ENCODE measurements at regions not wholly inside any gene's neighbourhood (a gene's known extent, or its start where the extent isn't known, plus 50 kb on each side); places are given as distances from the start of the nearest gene placed in this dataset.

- DNase-seq (ENCODE audit: low read depth in 1 of 2, low spot score in 1 of 2): no peak
- no peak for TF ChIP-seq GABPA (IDR thresholded peaks at IDR 0.05; ENCODE audit: low read depth)
- H3K4me3 ChIP-seq (replicated peaks; ENCODE audit: insufficient read depth, low read length): no peak overlapping the region
- H3K27me3 ChIP-seq (ENCODE audit: insufficient read depth, poor library complexity, severe bottlenecking): no peaks in the 10 kb centered on the region
- no peak overlapping the region for H3K27ac ChIP-seq (replicated peaks)
These were observed 303.8 kb downstream of the TMEM121 start for GRCh38 chr14:105830171-105830570.

DNA sequence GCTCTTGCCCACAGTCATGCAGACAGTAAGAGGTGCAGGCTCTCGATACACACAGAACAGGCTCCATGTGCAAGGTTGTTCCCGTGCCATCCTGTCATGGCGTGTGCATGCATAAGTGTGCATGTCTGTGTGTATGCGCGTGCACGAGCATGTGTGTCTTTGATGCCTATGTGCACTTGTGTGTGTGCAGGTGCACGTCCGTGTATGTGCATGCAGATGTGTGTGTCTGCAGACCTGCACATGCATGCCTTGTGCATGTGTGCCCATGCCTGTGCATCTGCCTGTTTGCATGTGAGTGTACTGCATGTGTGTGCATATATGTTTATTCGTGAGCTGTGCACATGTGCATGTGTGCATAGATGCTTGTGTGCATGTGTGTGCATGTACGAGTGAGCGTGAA is 309.8 kb downstream of the TMEM121 start:
- Histone ChIP-seq H3K27me3 (ENCODE audit: insufficient read depth, poor library complexity, severe bottlenecking) (no peaks in the 10 kb centered on the region), H3K4me3 (replicated peaks; ENCODE audit: insufficient read depth, low read length) (no peak overlapping the region), H3K27ac (replicated peaks) (no peak overlapping the region)
- TF ChIP-seq GABPA (IDR thresholded peaks at IDR 0.05; ENCODE audit: low read depth) (no peak), POLR2AphosphoS5 (IDR thresholded peaks at IDR 0.05; ENCODE audit: low read depth) (no peak), SPI1 (IDR thresholded peaks at IDR 0.05; ENCODE audit: borderline replicate concordance, low read depth) (no peak), REST (IDR thresholded peaks at IDR 0.05; ENCODE audit: insufficient replicate concordance, low read depth) (no peak)
- TF ChIP-seq, protein P1, sequence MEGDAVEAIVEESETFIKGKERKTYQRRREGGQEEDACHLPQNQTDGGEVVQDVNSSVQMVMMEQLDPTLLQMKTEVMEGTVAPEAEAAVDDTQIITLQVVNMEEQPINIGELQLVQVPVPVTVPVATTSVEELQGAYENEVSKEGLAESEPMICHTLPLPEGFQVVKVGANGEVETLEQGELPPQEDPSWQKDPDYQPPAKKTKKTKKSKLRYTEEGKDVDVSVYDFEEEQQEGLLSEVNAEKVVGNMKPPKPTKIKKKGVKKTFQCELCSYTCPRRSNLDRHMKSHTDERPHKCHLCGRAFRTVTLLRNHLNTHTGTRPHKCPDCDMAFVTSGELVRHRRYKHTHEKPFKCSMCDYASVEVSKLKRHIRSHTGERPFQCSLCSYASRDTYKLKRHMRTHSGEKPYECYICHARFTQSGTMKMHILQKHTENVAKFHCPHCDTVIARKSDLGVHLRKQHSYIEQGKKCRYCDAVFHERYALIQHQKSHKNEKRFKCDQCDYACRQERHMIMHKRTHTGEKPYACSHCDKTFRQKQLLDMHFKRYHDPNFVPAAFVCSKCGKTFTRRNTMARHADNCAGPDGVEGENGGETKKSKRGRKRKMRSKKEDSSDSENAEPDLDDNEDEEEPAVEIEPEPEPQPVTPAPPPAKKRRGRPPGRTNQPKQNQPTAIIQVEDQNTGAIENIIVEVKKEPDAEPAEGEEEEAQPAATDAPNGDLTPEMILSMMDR (IDR thresholded peaks at IDR 0.05; ENCODE audit: insufficient read depth, low read length): no peak
- DNase-seq (ENCODE audit: low read depth in 1 of 2, low spot score in 1 of 2): no peak

DNA sequence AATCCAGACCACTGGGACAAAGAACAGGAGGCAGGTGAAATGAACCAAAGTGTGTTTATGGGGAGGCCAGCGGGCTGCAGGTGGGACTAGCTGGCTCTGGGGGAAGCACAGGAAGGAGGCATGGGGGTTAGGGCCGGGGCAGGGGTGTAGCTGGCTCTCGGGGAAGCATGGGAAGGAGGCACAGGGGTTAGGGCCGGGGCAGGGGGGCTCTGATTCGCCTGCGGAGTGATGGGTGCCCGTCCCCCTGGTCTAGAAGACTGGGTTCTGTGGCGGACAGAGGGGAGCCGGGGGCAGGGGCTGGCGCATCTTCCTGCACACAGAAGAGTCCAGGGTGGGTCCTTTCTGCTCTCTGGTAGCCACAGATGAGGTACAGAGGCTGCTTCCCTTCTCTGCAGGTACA is 310.3 kb downstream of the TMEM121 start:
- Histone ChIP-seq H3K27me3 (ENCODE audit: insufficient read depth, poor library complexity, severe bottlenecking) (no peaks in the 10 kb centered on the region), H3K4me3 (replicated peaks; ENCODE audit: insufficient read depth, low read length) (no peak overlapping the region), H3K27ac (replicated peaks) (no peak overlapping the region)
- DNase-seq (ENCODE audit: low read depth in 1 of 2, low spot score in 1 of 2): no peak
- TF ChIP-seq GABPA (IDR thresholded peaks at IDR 0.05; ENCODE audit: low read depth): no peak
- TF ChIP-seq SPI1 (IDR thresholded peaks at IDR 0.05; ENCODE audit: borderline replicate concordance, low read depth): no peak
- no peak for TF ChIP-seq REST (IDR thresholded peaks at IDR 0.05; ENCODE audit: insufficient replicate concordance, low read depth)
- TF ChIP-seq POLR2AphosphoS5 (IDR thresholded peaks at IDR 0.05; ENCODE audit: low read depth): no peak
- TF ChIP-seq, protein P1 (IDR thresholded peaks at IDR 0.05; ENCODE audit: insufficient read depth, low read length): no peak

- TF ChIP-seq SPI1 (IDR thresholded peaks at IDR 0.05; ENCODE audit: borderline replicate concordance, low read depth): no peak
- no peak for TF ChIP-seq POLR2AphosphoS5 (IDR thresholded peaks at IDR 0.05; ENCODE audit: low read depth)
- TF ChIP-seq GABPA (IDR thresholded peaks at IDR 0.05; ENCODE audit: low read depth): no peak
- TF ChIP-seq REST (IDR thresholded peaks at IDR 0.05; ENCODE audit: insufficient replicate concordance, low read depth): no peak
- TF ChIP-seq, protein P1 (IDR thresholded peaks at IDR 0.05; ENCODE audit: insufficient read depth, low read length): no peak
- H3K4me3 ChIP-seq (replicated peaks; ENCODE audit: insufficient read depth, low read length): no peak overlapping the region
- no peaks in the 10 kb centered on the region for H3K27me3 ChIP-seq (ENCODE audit: insufficient read depth, poor library complexity, severe bottlenecking)
- H3K27ac ChIP-seq (replicated peaks): no peak overlapping the region
- DNase-seq (ENCODE audit: low read depth in 1 of 2, low spot score in 1 of 2): no peak
These were observed 311.1 kb downstream of the TMEM121 start for GRCh38 chr14:105837349-105838063.
